Hepatic stellate cell (primary cell): ENCODE measurements at regions not wholly inside any gene's neighbourhood (a gene's known extent, or its start where the extent isn't known, plus 50 kb on each side); places are given as distances from the start of the nearest gene placed in this dataset.
"Not testable (repeated sequence)": the region's sequence is repeated elsewhere in the genome, so short reads cannot be mapped to it uniquely, and the experiment has no call there.

Experiments used
- DNase-seq: peaks from one replicate; pipeline ENCODE4 v3.0.0; 2011; ENCODE audit warnings: low spot score

DNA sequence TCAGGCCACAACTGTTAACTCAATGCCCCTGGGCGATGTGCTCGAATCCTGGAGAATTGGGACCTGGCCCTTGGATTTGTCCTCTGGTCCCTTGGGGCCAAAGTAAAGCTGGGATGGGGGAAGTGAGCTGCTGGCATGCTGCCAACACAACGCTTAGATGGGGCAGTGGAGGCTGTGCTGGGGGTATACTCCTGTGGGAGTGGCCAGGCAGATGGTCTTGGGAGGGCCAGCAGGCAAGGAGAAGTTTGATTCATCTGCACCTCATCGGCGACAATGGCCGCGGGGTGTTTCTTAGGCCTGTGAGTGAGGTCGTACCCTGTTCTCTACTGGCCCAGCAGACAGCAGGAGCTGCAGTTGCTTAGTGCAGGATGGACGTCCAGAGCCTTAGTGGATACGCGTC is 139.0 kb upstream of the MTPN start:
- DNase-seq: no peak

DNA sequence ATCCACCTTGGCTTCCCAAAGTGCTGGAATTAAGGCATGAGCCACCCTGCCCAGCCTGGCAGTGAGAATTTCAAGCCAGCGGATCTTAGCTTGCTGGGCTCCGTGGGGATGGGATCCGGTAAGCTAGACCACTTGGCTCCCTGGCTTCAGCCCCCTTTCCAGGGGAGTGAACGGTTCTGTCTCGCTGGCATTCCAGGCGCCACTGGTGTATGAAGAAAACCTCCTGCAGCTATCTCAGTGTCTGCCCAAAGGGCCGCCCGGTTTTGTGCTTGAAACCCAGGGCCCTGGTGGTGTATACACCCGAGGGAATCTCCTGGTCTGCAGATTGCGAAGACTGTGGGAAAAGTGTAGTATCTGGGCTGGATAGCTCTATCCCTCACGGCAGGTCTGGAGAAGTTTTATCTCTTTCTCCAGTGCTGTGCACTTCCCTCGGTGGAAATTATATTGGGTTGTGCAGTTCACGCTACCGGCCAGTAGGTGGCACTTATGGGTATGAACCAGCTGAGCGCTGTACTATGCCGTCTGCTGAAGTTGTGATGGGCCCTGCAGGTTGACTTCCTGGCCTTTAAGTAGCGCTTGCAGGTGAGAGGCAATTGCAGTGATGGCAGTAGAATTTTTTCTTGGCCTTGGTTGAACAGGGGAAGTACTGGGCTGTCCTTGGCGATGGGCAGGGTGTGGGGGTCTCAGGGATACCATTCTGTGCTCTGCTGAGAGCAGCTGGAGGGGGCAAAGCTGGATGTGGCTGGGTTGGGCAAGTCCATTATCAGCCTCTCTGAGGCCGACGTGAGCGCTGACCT is 138.0 kb upstream of the MTPN start:
- DNase-seq: peak; percentile 47

DNA sequence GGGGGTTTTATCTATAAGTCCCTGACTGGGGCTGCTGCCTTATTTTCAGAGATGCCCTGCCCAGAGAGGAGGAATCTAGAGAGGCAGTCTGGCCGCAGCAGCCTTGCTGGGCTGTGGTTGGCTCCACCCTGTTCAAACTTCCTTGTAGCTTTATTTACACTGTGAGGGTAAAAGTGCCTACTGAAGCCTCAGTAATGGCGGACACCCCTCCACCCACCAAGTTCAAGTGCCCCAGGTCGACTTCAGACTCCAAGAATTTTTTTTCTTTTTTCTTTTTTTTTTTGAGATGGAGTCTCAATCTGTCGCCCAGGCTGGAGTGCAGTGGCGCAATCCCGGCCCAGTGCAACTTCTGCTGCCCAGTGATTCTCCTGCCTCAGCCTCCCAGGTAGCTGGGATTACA is 137.3 kb upstream of the MTPN start:
- DNase-seq: not testable (repeated sequence)

DNA sequence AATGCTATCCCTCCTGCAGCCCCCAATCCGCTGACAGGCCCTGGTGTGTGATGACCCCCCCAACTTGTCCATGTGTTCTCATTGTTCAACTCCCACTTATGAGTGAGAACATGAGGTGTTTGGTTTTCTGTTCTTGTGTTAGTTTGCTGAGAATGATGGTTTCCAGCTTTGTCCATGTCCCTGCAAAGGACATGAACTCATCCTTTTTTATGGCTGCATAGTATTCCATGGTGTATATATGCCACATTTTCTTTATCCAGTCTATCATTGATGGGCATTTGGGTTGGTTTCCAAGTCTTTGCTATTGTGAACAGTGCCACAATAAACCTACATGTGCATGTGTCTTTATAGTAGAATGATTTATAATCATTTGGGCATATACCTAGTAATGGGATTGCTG is 131.9 kb upstream of the MTPN start:
- not testable (repeated sequence) for DNase-seq

DNA sequence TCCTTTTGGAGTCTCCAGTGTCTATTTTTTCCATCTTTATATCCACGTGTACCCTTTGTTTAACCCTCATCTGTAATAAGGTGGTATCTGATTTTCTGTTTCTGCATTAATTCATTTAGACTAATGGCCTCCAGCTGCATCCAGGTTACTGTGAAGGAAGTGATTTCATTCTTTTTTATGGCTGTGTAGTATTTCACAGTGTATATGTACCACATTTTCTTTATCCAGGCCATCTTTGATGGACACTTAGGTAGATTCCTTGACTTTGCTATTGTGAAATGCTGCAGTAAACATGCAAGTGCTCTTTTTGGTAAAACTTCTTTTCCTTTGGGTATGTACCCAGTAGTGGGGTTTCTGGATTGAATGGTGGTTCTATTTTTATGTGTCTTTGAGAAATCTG is 128.0 kb upstream of the MTPN start:
- DNase-seq: no peak

DNA sequence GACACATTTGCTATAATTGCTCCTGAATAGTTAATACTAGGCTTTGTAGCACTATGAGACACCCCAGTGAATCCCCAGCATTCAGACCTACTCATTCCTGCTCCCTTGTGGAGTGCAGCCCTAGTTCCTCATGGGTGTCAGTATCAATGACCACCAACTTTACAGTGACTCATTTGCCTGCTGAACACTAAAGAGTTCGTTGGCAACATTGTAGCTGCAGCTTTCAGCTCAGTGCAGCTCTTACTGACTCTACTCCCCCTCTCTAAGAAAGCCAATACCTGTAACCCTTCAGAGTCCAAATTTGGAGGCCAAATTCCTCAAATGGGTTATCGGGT is 127.1 kb upstream of the MTPN start:
- no peak for DNase-seq

DNA sequence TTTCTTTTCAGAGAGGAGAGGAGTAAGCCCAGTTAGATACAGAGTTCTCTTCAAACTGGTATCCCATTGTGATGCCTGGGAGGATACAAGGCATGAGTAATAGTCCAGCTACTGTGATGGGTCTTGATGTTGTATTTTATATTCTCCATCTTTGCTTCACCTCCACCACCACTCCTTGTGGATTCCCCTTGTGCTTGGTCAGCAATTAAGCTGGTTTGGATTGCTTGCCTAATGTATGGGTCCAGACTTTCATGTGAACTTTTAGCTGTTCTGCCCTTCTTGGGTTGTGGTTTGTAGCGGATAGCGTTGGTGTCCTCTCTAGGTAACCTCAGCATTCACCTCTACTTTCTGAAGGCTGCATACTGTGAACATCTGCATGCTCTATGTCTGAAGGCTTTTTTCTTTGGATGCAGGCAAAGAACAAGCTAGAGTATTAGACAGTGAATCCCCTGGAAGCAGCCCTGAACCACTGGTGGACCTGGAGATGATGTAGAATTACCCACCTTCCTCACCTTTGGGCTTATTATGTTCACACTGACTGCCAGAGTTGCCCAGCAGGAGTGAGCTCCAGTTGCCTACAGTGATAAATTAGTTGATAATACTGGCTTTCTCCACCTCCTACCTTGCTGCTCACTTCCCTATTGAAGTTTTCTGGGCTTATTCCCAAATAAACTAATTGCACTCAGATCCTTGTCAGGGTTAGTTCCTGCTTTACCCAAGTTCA is 126.5 kb upstream of the MTPN start:
- DNase-seq: no peak

DNA sequence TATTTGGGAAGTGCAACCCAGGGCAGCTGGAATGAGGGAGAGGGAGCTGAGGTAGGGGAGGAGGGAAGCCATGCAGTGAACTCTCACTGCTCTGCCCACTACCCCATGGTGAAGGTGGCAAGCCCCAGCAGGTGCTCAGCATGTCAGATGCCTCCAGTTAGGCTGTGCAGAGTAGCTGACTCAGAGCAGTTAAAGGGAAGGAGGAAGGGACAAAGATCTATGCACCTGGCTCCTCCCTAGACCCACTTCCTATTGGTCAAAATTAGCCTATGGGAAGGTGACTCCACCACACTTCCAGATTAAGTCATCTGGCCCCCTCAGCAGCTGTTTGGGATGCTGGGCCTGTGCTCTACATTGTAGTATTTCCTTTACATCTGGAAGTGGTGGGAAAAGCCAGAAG is 125.7 kb upstream of the MTPN start:
- no peak for DNase-seq

DNA sequence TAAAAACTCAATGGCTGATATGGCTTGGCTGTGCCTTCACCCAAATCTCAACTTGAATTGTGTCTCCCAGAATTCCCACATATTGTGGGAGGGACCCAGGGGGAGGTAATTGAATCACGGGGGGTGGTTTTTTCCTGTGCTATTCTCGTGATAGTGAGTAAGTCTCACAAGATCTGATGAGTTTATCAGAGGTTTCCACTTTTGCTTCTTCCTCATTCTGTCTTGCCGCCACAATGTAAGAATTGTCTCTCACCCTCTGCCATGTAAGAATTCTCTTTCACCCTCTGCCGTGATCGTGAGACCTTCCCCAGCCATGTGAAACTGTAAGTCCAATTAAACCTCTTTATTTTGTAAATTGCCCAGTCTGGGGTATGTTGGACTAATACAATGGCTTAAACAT is 115.6 kb upstream of the MTPN start:
- DNase-seq: not testable (repeated sequence)

DNA sequence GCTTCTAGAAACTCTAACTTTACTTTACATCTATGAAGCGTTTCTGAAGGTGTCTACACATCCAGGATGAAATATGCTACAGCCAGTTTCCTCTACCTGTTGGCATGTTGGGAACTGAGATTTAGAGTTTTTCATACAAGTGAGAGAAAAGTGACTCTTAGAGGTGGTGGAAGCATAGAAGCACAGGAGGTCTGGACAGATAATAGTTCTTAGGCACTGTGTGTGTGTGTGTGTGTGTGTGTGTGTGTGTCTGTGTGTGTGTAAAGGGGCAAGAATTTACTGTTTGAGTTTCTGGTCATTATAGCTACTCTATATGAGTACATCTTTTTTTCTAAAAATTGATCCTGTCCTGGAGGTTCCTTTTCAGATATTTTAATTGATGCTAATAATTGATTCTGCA is 110.7 kb upstream of the MTPN start:
- no peak for DNase-seq

DNA sequence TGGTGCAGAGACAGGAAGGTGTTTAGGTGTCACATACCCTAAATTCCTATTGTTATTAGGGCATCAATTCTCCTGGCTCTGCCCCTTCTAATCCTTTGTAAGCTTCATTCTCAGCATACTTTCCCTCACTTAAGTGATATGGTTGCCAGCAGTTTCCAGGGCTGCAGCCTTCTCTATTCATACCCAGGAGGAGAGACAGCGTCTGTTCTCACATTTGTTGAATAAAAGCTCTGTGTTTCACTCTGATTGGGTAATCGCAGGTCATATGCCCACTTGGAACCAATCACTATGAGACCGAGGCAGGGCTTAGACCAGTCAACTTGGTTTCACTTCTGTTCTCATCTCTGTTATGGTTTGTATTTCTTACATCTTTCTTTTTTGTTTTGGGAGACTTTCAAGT is 109.6 kb upstream of the MTPN start:
- peak; percentile 88 for DNase-seq

DNA sequence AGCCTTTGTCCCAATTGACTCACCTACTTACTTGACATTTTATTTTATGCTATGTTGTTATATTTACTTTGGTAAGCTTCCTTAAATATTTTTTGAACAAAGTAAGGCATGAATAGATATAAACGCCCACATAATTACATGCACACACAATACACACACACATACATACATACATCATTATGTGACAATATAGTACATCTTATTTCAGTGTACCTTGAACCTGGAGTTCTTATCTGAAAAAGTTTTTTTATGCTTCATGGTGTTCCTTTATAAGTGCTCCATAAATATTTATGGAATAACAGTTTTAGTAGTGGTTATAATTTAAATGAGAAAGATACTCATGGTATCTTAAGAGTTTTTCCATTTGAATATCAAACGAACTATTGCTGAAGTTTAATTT is 102.8 kb upstream of the MTPN start:
- no peak for DNase-seq

DNA sequence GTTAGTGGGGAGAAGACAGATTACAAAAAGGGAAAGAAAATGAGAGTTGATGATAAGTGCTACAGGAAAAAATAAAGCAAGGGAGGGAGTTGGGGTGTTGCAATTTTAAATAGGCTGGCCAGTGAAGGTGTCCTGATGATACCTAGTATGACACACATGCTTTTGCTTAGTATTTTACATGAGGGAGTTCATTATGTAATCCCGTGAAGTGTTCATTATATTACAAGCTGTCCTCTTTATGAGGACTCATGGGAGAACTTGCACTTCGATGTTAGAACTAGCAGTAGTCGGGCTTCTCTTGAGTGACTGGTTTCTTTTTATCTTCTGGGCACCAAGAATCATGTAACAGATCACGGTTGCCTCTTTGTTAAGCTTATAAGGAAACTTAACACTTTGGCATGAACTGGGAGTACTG is 102.3 kb upstream of the MTPN start:
- DNase-seq: no peak

DNA sequence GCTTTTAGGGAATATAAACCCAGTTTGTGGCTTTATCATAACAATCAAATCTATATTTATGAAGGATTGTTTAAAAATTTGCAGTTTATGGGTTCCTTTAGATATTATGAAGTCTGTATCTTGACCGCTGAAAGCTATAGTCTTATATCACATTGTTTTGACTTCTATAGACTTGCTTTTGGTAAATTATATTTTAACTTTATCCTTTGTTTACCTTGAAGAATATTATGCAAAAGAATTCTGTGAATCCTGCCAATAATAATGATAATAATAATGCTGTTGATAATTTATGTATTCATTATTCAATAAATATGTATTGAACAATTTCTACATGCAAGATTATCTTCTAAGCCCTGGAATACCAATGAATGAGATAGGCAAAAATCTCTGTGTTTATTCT is 101.9 kb upstream of the MTPN start:
- no peak for DNase-seq

DNA sequence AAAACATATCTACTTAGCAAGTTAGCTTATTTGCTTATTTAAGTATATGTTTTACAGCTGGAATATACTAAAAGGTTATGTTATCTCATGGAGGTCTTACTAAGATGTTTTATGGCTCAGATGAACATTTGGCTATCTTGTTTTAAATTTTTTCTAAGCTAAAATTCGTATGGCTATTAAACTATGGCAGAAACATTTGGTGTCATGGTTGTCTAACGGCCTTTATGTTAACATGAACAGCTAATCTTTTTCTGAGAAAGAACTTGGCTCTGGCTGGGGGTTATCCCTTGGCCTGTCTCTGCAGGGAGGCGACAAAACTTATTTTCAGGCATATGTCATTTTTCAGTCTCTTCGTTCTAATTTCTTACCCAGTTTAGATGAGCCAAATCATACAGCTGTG is 101.5 kb upstream of the MTPN start:
- DNase-seq: no peak

DNA sequence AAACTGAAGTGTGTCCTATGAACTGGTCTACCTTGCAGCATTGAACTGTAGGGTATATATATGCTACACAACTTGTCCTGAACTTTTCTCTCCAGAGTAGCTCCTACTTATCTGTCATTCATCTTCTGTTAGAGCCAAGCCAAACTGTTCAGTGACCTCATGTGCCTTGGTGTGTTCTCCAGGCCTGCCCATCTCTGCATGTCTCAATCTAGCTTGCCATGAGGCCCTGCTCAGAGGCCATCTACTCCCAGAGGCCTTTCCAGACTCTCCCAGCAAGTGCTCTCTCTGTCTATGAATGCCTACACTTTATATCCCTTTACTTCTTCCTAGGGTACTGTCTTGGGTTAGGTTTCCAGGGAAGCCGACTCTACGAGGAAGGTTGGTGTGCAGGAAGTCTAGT is 99.8 kb upstream of the MTPN start:
- no peak for DNase-seq

DNA sequence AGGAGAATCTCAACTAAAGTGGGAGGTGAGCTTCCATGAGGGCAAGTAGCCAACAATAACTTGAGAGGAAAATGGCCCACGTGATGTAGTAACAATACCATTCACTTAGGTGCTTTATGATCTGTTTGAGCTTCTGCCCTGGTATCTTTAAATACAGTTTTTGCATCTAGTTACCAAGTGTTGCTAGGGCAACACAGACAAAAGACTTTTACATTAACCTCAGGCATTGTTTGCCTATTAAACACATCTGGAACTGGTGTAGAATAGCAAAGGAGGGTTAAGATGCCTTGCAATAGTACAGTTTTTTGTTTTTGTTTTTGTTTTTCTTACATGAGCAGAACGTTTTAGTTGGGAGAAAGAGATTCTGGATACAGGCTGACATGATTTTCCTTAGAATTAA is 97.7 kb upstream of the MTPN start:
- DNase-seq: no peak

DNA sequence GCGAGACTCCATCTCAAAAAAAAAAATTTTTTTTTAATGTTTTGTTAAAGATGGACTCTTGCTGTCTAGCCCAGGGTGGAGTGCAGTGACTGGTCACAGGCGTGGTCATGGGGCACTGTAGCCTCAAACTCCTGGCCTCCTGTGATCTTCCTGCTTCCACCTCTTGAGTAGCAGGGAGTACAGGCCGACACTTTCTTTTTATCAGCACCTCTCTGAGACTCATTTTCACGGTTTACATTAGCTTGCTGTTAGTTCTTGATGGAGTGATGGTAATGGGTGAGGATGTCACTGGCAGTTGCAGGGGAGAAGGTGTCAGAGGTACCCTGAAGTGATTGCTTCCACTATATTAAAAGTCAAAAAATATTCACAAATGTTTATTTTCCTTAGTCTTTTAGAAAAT is 95.3 kb upstream of the MTPN start:
- no peak for DNase-seq

DNA sequence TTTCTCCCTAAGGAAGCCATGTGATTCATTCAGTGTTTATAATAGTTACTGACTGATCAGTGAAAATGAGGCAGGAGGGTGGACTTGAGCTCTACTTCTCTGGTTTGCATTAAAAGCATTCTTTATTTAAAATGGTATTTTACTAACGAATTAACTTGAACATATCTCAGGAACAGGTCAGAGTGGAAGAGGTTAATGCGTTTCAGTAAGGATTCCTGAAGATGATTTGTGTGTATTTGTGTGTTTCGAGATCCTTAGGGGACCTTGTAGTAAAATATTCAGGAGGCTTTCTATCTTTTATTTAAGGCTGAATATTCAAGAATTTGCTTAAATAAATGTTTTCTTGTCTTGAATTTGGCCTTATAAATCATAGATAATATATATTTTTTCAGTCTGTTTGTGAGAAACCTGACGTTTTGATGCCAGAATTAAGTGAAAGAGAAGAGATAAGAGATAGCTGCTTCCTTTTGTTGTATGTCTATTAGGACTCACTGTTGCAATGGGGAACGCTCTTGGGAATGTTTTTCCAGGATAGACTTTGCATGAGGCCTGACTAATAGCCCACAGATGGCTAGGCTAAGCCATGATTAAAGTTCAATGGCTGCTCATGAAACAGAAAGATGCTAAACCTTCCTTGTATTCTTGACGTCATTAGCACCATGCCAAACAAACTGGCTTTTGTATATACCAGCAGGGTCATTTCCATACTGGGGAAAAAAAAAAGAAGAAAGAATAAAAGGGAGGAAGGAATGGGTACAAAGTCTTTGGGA is 93.8 kb upstream of the MTPN start:
- no peak for DNase-seq

DNA sequence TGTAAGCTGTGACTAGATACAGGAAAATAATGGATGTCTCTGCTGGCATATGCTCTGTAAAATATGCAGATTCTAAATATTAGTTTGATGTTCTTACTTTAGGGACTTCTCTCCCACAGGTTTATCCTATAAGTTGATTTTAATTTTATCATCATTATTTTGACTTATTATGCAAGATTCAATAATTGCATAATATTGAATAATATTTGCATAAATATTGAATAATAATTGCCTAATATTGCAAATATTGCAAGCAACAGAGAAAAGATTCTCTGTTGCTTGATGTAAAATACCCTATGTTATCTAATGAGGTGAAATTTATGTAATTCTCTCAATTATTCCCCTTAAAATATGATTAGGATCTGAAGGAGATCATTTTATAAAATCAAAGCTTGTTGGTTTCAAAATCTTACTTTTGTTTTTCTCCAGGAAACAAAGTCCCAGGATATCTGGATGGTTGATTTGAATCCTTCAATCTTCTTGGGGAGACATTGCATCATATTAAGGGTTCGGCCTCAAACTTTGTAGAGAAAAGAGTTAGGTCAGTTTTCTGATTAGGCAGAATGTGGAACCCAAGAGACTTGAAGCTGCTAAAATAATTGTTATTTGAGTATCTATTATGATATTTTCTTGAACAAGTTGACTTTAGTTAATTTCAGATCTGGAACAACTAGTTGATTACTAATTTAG is 92.8 kb upstream of the MTPN start:
- no peak for DNase-seq

DNA sequence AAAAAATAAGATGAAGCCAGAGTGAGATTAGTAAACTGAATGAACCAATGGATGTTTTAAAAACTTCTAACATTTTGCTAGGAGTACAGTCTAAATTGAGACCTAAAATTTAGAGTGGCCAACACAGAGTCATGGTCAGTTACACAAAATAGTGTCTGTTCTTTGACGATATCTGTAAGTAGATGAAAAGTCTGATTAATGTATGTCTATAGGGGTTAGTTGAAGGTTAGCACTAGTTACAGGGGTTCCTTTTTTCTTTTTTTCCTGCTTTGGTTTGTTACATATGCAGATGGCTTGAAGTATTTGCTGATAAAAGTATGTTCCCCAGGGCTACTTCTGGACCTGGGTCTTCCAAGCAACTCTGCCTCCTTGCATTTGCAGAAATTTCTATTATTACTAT is 90.1 kb upstream of the MTPN start:
- DNase-seq: no peak

DNA sequence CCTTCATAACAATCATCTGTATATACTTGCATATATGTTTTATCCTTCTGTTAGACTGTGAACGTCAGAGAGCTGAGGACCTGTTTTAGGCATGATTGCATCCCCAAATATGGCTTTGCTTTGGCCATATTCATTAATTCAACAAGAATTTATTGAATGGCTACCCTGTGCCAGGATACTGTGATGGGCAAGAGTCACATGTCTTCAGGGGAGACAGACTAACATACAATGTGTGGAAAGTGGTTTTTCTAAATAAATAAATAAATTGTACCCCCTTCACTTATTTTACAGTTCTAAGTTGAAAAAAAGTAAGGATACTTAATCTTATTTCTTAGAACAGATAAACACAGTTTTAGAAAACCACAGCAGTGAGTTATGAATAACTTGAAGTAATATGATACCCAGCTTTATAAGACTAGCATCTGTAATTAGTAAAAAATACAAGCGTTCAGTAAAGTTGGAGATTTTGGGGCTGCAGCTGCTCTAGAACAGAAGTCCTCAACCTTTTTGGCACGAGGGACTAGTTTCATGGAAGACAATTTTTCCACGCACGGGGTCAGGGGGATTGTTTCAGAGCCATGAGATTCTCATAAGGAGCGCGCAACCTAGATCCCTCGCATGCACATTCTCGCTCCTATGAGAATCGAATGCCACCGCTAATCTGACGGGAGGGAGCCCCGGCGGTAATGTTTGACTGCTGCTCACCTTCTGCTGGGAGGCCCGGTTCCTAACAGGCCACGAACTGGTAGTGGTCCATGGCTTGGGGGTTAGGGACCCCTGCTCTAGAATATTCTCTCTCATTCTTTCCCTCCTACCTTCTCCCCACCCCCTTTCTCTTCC is 89.4 kb upstream of the MTPN start:
- no peak for DNase-seq
